Left lobe of liver (tissue), 2 donors: ENCODE measurements at regions not wholly inside any gene's neighbourhood (a gene's known extent, or its start where the extent isn't known, plus 50 kb on each side); places are given as distances from the start of the nearest gene placed in this dataset.
"Not testable (repeated sequence)": the region's sequence is repeated elsewhere in the genome, so short reads cannot be mapped to it uniquely, and the experiment has no call there.

ENCODE experiments used
- ATAC-seq: fragments of 200-7000 bp; cut with Tn5 transposase; one replicate; pipeline ENCODE4 v1.9.1; 2020; ENCODE audit warnings: mild to moderate bottlenecking, moderate library complexity
- DNase-seq: peaks from one replicate; pipeline ENCODE4 v3.0.0-alpha.2; 2020; ENCODE audit warnings: low spot score
- donor health status: DM: no; HTN: no; CAD: no; lungs with moderate emphysema.
- donor health status: DM: no; HTN: yes; CAD: no.

DNA sequence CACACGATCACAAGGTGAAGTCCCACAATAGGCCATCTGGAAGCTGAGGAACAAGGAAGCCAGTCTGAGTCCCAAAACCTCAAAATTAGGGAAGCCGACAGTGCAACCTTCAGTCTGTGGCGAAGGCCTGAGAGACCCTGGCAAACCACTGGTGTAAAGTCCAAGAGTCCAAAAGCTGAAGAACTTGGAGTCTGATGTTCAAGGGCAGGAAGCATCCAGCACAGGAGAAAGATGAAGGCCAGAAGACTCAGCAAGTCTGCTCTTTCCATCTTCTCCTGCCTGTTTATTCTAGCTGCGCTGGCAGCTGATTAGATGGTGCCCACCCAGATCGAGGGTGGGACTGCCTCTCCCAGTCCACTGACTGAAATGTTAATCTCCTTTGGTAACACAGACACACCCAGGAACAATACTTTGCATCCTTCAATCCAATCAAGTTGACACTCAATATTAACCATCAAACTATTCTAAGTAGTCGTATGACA, 112.3 kb downstream of the MYCN start:
- not testable (repeated sequence) for DNase-seq, ATAC-seq

- ATAC-seq (no peak), DNase-seq (no peak)
These were observed 111.7 kb downstream of the MYCN start for GRCh38 chr2:16051841-16052564.

- ATAC-seq (no peak), DNase-seq (no peak)
These were observed 110.6 kb downstream of the MYCN start for GRCh38 chr2:16050908-16051489.

- no peak for ATAC-seq
- no peak for DNase-seq
These were observed 110.0 kb downstream of the MYCN start for GRCh38 chr2:16050261-16050907.

GRCh38 chr2:16049406-16049805, 109.1 kb downstream of the MYCN start:
- DNase-seq: no peak
- ATAC-seq: no peak

GRCh38 chr2:16048466-16048865, 108.1 kb downstream of the MYCN start:
- no peak for ATAC-seq
- no peak for DNase-seq

GRCh38 chr2:16047701-16048100, 107.4 kb downstream of the MYCN start:
- DNase-seq: no peak
- no peak for ATAC-seq

DNA sequence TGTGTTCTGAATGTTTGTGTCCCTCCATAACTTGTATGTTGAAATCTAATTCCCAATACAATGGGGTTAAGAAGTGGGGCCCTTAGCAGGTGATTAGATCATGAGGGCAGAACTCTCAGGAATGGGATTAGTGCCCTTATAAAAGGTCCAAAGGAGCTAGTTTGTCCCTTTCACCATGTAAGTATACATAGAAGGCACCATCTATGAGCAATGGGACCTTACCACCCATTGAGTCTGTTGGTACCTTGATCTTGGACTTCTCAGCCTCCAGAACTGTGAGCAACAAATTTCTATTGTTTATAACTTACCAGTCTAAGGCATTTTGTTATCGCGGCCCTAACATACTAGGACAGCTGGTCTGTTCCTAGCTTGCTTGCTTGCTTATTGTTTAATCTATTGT, 106.3 kb downstream of the MYCN start:
- DNase-seq (no peak), ATAC-seq (no peak)

- DNase-seq: no peak
- ATAC-seq: no peak
These were observed 105.5 kb downstream of the MYCN start for GRCh38 chr2:16045653-16046352.

DNA sequence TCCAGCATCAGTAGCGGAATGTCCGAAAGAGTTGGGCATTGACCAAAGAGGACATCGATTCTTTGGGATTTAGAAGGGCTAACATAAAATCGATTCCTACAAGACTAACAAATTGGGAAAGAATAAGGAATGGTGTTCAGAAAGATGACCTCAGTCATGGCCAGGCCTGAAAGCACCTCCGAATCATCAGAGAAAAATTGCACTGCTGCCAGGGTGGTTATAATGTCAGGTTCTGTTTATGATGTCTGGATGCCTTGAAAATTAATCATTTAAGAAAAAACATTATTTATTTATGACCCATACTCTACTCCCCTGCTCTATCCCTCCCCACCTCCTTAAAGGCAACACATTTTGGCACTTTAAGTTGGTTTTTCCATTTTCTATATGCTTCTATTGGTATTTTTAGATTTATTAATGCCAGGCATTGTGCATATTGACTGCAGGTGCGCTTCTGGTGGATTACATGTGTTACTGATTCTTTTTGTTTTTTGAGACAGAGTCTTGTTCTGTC, 104.7 kb downstream of the MYCN start:
- DNase-seq (no peak), ATAC-seq (no peak)

- ATAC-seq: no peak
These were observed 103.3 kb downstream of the MYCN start for GRCh38 chr2:16043627-16044026.

GRCh38 chr2:16043192-16043591, 102.8 kb downstream of the MYCN start:
- no peak for DNase-seq
- ATAC-seq: no peak

More at GRCh38 chr2:16043627-16044026, 103.3 kb downstream of the MYCN start:
- DNase-seq: no peak

DNA sequence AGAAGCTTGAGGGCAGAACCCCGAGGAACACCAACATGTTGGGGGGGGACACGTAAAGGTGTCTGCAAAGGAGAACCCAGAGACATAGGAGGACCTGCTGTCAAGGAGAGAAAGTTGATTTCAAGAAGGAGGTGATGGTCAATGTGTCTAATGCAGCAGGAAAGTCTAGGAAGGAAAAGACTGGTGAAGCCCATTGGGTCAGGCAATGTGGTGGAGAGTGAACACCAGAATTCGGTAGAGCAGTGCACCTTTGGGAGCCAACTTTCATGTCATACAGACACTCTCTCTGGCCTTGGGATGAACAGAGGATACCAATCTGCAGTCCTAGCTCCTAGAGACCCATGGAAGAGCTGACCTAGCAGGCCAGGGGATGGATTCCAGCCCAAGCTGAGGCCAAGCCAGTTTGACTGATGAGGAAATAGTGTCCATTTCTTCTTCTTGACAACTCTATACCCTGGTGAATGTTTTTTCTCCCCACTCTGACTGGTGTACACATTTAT, 101.9 kb downstream of the MYCN start:
- ATAC-seq (no peak), DNase-seq (no peak)

GRCh38 chr2:16040271-16041010, 100.1 kb downstream of the MYCN start:
- no peak for ATAC-seq
- no peak for DNase-seq

DNA sequence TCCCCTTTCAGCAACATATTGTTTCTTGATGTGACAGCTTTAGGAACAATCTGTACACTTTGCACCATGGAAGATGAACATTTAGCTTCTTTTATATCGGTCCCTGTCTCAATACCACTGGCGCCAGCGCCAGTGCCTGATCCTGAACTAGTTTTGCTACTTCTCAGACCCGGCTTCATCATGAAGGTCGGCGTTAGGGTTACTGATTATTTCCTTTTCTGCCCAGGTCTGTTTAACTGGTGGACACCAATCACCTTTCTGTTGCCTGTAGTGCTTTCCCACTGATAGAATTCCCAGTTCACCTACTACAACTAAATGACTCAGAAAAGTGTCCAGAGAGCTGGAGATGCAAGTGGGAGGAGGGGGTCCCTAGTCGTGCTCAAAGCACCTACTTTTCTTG, 99.5 kb downstream of the MYCN start:
- ATAC-seq: no peak
- DNase-seq: no peak

DNA sequence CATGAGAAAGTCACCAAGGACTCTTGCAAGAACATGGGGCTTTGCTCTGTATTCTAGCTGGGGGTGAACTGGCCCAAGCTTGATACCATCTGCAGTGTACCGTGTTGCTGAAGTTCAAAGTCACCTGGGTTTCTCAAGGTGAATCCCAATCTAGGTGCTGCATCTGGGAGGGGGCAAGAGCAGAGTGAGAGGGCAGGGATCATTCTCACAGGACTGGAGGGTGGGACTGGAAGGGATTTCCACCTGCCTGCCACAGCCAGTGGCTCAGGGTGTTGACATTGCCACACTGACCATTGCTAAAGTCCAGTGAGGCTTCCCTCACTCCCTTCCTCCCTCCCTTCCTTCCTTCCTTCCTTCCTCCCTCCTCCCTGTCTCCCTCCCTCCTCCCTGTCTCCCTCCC, 98.7 kb downstream of the MYCN start:
- ATAC-seq (no peak), DNase-seq (no peak)

DNA sequence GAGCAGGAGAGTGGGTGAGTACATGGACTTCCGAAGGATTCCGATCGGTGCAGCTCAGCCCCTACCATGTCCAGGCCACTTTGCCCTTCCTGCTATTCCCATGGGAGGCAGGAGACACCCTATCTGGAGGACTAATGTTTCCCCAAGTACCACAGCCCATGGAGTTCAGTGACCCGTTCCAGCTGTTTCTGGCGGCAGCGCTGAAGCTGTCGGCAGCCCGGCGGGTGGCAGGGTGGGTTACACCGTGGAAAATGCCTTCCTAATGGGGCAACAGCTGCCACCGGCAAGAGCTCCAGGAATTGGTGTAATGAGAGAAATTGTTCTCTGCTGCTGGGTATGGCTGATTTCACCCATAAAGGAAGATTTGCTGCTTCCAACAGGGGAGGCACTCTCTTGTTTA, 98.3 kb downstream of the MYCN start:
- DNase-seq: no peak

DNA sequence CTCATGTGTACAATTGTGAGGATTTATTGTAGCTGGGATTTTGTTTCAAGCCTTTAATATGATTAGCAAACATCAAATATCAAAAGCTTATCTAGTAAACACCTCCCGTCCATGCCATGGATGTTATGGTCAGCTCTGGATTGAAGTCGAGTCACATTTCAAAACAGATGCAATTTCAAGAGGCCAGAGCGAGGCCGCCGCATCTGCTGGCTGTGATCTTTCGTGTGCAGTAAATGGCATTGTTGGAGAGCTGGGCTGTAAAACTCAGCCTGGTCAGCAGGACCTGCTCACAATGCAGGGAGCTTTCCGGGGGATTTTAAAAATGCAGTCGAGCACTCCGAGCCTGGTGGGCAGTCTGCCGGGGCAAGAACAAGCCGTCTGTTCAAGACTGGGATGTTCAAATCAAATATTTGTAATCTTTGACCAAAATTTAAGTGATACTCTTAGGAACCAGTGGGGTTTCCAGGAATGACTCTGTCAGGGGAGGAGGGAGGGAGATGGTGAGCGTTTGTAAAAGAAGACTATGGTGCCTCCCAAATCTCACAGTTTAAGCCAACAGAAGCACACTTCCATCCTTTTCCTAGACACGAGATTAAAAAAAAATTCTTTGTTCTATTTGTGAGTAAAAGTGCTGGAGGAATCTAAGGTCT, 97.6 kb downstream of the MYCN start:
- DNase-seq (no peak), ATAC-seq (no peak)

More for the DNA sequence above, 98.3 kb downstream of the MYCN start:
- ATAC-seq: no peak

DNA sequence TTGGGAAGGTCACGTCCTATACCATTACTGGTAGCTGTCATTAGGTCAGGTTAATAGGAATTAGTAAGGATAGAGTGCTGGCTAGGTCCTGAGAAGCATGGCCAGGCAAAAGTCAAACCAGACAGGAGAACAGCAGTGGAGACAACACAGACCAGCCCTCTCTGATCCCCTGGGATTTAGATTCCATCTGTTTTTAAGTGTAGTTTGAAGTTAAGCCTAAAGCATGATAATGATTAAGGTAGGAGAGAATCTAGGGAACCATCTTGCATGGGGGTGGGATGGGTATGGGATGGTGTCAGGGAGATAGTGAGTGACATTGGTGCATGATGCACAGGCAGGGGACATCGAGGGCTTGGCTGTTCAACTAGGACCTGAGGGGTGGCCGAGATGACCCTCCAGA, 96.6 kb downstream of the MYCN start:
- DNase-seq (no peak), ATAC-seq (no peak)
